SK-N-SH treated with all-trans-retinoic acid at 6 μM for 48 hours (cell line): ENCODE measurements at regions not wholly inside any gene's neighbourhood (a gene's known extent, or its start where the extent isn't known, plus 50 kb on each side); places are given as distances from the start of the nearest gene placed in this dataset.

Source experiments
- ATAC-seq: fragments of 200-7000 bp; cut with Tn5 transposase; 3 replicates; pipeline ENCODE4 v1.9.1; 2020; ENCODE audit warnings: mild to moderate bottlenecking, moderate library complexity
- ARNTL ChIP-seq: fragments of 450-650 bp; formaldehyde crosslinking; IDR thresholded peaks from 2 replicates; pipeline ENCODE4 v1.5.0; 2020; ENCODE audit warnings: low read depth, mild to moderate bottlenecking, moderate library complexity, borderline replicate concordance
- CSDC2 ChIP-seq: fragments of 250-450 bp; sonication (Bioruptor Pico); IDR thresholded peaks from 2 replicates; pipeline ENCODE4 v1.5.0; 2020; ENCODE audit warnings: mild to moderate bottlenecking, moderate library complexity
- ESRRG ChIP-seq: fragments of 250-450 bp; sonication (Bioruptor Pico); IDR thresholded peaks from 2 replicates; pipeline ENCODE4 v1.6.1; 2021; ENCODE audit warnings: mild to moderate bottlenecking
- GLIS3 ChIP-seq: fragments of 250-450 bp; sonication (Bioruptor Pico); IDR thresholded peaks from 2 replicates; pipeline ENCODE4 v1.5.0; 2020; ENCODE audit warnings: mild to moderate bottlenecking, moderate library complexity
- RARB ChIP-seq: fragments of 250-450 bp; sonication (Bioruptor Pico); IDR thresholded peaks from 2 replicates; pipeline ENCODE4 v1.8.0; 2021; ENCODE audit warnings: mild to moderate bottlenecking, moderate library complexity
- SNAI2 ChIP-seq: fragments of 250-450 bp; sonication (Bioruptor Pico); IDR thresholded peaks from 2 replicates; pipeline ENCODE4 v1.5.0; 2020; ENCODE audit warnings: mild to moderate bottlenecking, moderate library complexity
- TOX ChIP-seq: fragments of 250-450 bp; sonication (Bioruptor Pico); IDR thresholded peaks from 2 replicates; pipeline ENCODE4 v1.8.0; 2021; ENCODE audit warnings: mild to moderate bottlenecking, moderate library complexity, borderline replicate concordance
- ZC3H10 ChIP-seq: fragments of 250-450 bp; sonication (Bioruptor Pico); IDR thresholded peaks from 2 replicates; pipeline ENCODE4 v1.5.1; 2021; ENCODE audit warnings: mild to moderate bottlenecking, moderate library complexity
- ZFP3 ChIP-seq: fragments of 250-450 bp; sonication (Bioruptor Pico); IDR thresholded peaks from 2 replicates; pipeline ENCODE4 v1.5.0; 2020; ENCODE audit warnings: mild to moderate bottlenecking, moderate library complexity
- ZFP30 ChIP-seq: fragments of 450-650 bp; formaldehyde crosslinking; IDR thresholded peaks from 2 replicates; pipeline ENCODE4 v1.5.0; 2022; ENCODE audit warnings: mild to moderate bottlenecking, moderate library complexity
- ZNF565 ChIP-seq: fragments of 450-650 bp; formaldehyde crosslinking; conservative IDR thresholded peaks from 2 replicates; pipeline ENCODE4 v1.5.0; 2020; ENCODE audit warnings: low read depth, mild to moderate bottlenecking, moderate library complexity
- ZNF8 ChIP-seq: fragments of 450-650 bp; formaldehyde crosslinking; IDR thresholded peaks from 2 replicates; pipeline ENCODE4 v1.5.0; 2020; ENCODE audit warnings: mild to moderate bottlenecking, moderate library complexity
- TF ChIP-seq, protein P1 (sequence below): fragments of 250-450 bp; sonication (Bioruptor Pico); IDR thresholded peaks from 2 replicates; pipeline ENCODE4 v1.8.0; 2021; ENCODE audit warnings: low read depth, mild to moderate bottlenecking, moderate library complexity, borderline replicate concordance
- TF ChIP-seq, protein P2 (sequence below): fragments of 250-450 bp; sonication (Bioruptor Pico); IDR thresholded peaks from 2 replicates; pipeline ENCODE4 v1.5.1; 2021; ENCODE audit warnings: mild to moderate bottlenecking, moderate library complexity
- TF ChIP-seq, protein P3 (sequence below): fragments of 250-450 bp; sonication (Bioruptor Pico); IDR thresholded peaks from 2 replicates; pipeline ENCODE4 v1.5.0; 2020; ENCODE audit warnings: mild to moderate bottlenecking, moderate library complexity
- TF ChIP-seq, protein P4 (sequence below): fragments of 250-450 bp; sonication (Bioruptor Pico); IDR thresholded peaks from 2 replicates; pipeline ENCODE4 v1.8.0; 2020; ENCODE audit warnings: mild to moderate bottlenecking, moderate library complexity, borderline replicate concordance

DNA sequence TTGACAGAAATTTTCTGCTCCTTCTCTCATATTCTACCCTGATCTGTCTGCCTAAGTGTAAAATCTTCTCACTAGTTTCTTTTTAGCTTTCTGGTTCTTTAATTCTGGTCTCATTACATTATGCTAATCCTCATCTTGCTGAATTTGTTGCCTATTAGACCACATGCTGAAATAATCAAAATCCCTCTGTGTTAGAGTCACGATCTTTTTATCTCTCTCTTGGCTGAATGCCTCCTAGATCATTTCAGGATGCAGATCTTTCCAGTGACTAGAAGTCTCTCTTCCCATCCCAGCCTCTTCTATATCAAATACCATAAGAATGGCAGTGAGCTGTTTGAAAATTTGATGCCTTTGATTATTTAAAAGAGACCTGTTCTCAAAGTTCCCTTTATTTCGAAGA lies 661.9 kb downstream of the SORCS1 start:
- TF ChIP-seq, protein P1, sequence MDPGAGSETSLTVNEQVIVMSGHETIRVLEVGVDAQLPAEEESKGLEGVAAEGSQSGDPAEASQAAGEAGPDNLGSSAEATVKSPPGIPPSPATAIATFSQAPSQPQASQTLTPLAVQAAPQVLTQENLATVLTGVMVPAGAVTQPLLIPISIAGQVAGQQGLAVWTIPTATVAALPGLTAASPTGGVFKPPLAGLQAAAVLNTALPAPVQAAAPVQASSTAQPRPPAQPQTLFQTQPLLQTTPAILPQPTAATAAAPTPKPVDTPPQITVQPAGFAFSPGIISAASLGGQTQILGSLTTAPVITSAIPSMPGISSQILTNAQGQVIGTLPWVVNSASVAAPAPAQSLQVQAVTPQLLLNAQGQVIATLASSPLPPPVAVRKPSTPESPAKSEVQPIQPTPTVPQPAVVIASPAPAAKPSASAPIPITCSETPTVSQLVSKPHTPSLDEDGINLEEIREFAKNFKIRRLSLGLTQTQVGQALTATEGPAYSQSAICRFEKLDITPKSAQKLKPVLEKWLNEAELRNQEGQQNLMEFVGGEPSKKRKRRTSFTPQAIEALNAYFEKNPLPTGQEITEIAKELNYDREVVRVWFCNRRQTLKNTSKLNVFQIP (CRISPR knock-in tag), result no peak
- TF ChIP-seq ARNTL (CRISPR knock-in tag) (no peak), TOX (CRISPR knock-in tag) (no peak)
- ATAC-seq, result no peak

DNA sequence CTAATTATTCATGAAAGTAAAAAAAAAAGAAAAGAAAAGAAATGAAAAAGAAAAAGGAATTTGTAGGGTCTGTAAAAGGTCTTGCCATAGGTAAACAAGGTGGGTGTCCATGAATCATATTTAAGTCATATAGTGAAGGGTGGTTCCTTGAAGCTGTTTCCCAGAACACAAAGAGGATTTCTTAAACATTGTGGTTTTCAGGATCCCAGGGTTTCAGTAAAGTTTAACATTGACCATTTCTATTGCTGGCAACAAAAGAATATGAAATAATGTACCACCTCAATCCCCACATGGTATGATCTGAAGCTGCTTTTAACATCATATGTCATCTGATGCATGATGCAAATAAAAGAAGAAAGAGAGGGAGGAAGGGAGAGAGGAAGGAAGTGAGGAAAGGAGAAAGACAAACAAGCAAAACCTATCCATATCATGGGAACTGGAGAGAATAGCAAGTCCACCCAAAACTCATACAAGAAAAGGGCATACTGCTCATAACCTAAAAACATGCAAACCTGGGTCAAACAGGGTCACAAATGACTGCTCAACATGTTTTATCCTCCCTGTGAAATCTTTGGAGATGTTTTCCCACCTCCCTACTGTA lies 663.5 kb downstream of the SORCS1 start:
- ATAC-seq, result no peak
- no peak for TF ChIP-seq ARNTL (CRISPR knock-in tag)
- TF ChIP-seq CSDC2 (CRISPR knock-in tag), result no peak
- TF ChIP-seq, protein P2, sequence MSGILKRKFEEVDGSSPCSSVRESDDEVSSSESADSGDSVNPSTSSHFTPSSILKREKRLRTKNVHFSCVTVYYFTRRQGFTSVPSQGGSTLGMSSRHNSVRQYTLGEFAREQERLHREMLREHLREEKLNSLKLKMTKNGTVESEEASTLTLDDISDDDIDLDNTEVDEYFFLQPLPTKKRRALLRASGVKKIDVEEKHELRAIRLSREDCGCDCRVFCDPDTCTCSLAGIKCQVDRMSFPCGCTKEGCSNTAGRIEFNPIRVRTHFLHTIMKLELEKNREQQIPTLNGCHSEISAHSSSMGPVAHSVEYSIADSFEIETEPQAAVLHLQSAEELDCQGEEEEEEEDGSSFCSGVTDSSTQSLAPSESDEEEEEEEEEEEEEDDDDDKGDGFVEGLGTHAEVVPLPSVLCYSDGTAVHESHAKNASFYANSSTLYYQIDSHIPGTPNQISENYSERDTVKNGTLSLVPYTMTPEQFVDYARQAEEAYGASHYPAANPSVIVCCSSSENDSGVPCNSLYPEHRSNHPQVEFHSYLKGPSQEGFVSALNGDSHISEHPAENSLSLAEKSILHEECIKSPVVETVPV (CRISPR knock-in tag), result no peak
- no peak for TF ChIP-seq ZFP30

DNA sequence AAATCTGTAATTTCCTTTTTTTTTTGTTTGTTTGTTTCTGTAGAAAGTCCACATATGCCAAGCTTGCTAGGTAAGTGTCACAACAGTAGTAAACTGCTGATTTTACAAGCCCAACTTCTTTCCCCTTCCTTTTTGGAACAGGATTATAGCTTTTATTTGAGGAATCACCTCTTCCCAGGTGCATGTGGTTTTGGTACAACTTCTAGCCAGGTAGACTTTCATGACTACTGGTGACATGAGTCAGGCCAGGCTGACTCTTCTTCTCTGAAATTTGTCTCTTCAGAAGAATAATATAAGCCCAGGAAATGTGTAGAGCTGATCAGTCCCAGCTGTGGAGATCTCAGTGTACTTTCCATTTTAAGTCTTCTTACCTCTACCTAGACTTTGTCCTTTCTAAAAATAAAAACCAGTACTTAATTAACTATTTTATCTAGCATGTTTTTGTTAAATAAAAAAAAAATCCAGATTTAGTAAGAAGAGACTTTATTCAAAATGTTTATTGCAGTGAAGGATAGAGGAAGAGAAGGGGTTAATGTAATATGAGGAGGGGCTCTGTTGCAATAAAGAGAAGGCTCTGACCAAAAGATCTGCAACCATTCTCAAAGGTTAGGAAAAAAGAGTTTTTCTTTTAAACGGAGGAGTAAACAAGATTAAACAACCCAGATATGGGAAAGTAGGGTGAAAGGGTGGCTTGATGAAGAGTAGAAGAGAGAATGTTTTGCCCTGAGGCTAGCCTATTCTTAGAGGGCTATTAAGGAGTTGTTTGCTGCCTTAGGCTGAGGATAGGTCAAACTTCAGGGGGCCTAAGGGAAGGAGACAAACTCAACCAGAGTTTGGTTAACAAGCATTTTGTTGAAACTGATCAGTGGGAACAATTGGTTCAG lies 664.2 kb downstream of the SORCS1 start:
- no peak for TF ChIP-seq RARB (CRISPR knock-in tag)
- ATAC-seq, result no peak

DNA sequence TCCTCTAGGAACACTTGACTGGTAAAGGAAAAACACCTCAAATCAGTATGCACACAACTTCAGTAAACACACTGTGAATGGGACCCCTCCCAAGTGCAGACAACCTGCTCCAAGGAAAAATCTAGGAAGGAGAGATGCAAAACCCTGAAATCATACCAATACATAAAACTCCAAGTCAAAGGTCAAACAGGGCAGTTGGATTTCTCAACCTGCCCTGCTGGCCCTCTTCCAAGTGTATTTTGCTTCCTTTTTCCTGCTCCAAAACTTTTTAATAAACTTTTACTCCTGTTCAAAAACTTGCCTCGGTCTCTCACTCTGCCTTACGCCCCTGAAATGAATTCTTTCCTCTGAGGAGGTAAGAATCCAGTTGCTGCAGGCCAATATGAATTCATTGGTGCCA lies 665.1 kb downstream of the SORCS1 start:
- TF ChIP-seq, protein P1 (CRISPR knock-in tag), result no peak
- TF ChIP-seq TOX (CRISPR knock-in tag) (no peak), SNAI2 (CRISPR knock-in tag) (no peak), ZFP3 (no peak), GLIS3 (CRISPR knock-in tag) (no peak), ZNF565 (no peak), ESRRG (CRISPR knock-in tag) (no peak), ZC3H10 (CRISPR knock-in tag) (no peak), ZNF8 (CRISPR knock-in tag) (no peak)
- TF ChIP-seq, protein P3, sequence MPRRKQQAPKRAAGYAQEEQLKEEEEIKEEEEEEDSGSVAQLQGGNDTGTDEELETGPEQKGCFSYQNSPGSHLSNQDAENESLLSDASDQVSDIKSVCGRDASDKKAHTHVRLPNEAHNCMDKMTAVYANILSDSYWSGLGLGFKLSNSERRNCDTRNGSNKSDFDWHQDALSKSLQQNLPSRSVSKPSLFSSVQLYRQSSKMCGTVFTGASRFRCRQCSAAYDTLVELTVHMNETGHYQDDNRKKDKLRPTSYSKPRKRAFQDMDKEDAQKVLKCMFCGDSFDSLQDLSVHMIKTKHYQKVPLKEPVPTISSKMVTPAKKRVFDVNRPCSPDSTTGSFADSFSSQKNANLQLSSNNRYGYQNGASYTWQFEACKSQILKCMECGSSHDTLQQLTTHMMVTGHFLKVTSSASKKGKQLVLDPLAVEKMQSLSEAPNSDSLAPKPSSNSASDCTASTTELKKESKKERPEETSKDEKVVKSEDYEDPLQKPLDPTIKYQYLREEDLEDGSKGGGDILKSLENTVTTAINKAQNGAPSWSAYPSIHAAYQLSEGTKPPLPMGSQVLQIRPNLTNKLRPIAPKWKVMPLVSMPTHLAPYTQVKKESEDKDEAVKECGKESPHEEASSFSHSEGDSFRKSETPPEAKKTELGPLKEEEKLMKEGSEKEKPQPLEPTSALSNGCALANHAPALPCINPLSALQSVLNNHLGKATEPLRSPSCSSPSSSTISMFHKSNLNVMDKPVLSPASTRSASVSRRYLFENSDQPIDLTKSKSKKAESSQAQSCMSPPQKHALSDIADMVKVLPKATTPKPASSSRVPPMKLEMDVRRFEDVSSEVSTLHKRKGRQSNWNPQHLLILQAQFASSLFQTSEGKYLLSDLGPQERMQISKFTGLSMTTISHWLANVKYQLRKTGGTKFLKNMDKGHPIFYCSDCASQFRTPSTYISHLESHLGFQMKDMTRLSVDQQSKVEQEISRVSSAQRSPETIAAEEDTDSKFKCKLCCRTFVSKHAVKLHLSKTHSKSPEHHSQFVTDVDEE, result no peak
- TF ChIP-seq, protein P4, sequence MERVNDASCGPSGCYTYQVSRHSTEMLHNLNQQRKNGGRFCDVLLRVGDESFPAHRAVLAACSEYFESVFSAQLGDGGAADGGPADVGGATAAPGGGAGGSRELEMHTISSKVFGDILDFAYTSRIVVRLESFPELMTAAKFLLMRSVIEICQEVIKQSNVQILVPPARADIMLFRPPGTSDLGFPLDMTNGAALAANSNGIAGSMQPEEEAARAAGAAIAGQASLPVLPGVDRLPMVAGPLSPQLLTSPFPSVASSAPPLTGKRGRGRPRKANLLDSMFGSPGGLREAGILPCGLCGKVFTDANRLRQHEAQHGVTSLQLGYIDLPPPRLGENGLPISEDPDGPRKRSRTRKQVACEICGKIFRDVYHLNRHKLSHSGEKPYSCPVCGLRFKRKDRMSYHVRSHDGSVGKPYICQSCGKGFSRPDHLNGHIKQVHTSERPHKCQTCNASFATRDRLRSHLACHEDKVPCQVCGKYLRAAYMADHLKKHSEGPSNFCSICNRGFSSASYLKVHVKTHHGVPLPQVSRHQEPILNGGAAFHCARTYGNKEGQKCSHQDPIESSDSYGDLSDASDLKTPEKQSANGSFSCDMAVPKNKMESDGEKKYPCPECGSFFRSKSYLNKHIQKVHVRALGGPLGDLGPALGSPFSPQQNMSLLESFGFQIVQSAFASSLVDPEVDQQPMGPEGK (CRISPR knock-in tag), result no peak

More for the DNA sequence above, 665.1 kb downstream of the SORCS1 start:
- no peak for ATAC-seq
